ENCODE measurements at regions not wholly inside any gene's neighbourhood (a gene's known extent, or its start where the extent isn't known, plus 50 kb on each side); places are given as distances from the start of the nearest gene placed in this dataset.

GRCh38 chr10:130464426-130464825 lies 328.2 kb downstream of the GLRX3 start:
- no peaks in the 10 kb centered on the region for H3K36me3 Mint-ChIP-seq
- no peak overlapping the region for H3K4me3 Mint-ChIP-seq
- H3K27ac Mint-ChIP-seq = no peak overlapping the region
- CTCF ChIA-PET = no interaction called here
- no peak for DNase-seq
- H3K9me3 Mint-ChIP-seq = peaks cover 10% of the 10 kb centered on the region
- no peaks in the 10 kb centered on the region for H3K4me1 Mint-ChIP-seq
- no peaks in the 10 kb centered on the region for H3K27me3 Mint-ChIP-seq

- Mint-ChIP-seq H3K27ac (no peak overlapping the region), H3K27me3 (no peaks in the 10 kb centered on the region), H3K36me3 (no peaks in the 10 kb centered on the region), H3K4me1 (no peaks in the 10 kb centered on the region), H3K9me3 (peaks cover 13% of the 10 kb centered on the region), H3K4me3 (no peak overlapping the region)
- no peak for DNase-seq
- CTCF ChIA-PET = no interaction called here
Observed at GRCh38 chr10:130466271-130466997, 330.2 kb downstream of the GLRX3 start.

GRCh38 chr10:130470286-130470685 lies 334.1 kb downstream of the GLRX3 start:
- peaks cover 9% of the 10 kb centered on the region for H3K9me3 Mint-ChIP-seq
- no peaks in the 10 kb centered on the region for H3K27me3 Mint-ChIP-seq
- CTCF ChIA-PET = no interaction called here

GRCh38 chr10:130470973-130471372 lies 334.8 kb downstream of the GLRX3 start:
- H3K36me3 Mint-ChIP-seq = no peaks in the 10 kb centered on the region
- H3K4me1 Mint-ChIP-seq = no peaks in the 10 kb centered on the region
- CTCF ChIA-PET = no interaction called here
- H3K4me3 Mint-ChIP-seq = no peak overlapping the region
- no peak for DNase-seq
- H3K27me3 Mint-ChIP-seq = no peaks in the 10 kb centered on the region
- H3K9me3 Mint-ChIP-seq = peaks cover 9% of the 10 kb centered on the region
- H3K27ac Mint-ChIP-seq = no peak overlapping the region

More at GRCh38 chr10:130470286-130470685, 334.1 kb downstream of the GLRX3 start:
- Mint-ChIP-seq H3K27ac (no peak overlapping the region), H3K4me1 (no peaks in the 10 kb centered on the region), H3K36me3 (no peaks in the 10 kb centered on the region), H3K4me3 (no peak overlapping the region)
- DNase-seq = no peak

- H3K4me1 Mint-ChIP-seq = no peaks in the 10 kb centered on the region
- no peaks in the 10 kb centered on the region for H3K27me3 Mint-ChIP-seq
- no peak overlapping the region for H3K27ac Mint-ChIP-seq
- no peak overlapping the region for H3K4me3 Mint-ChIP-seq
- DNase-seq = no peak
- peaks cover 9% of the 10 kb centered on the region for H3K9me3 Mint-ChIP-seq
- CTCF ChIA-PET = no interaction called here
- no peaks in the 10 kb centered on the region for H3K36me3 Mint-ChIP-seq
Observed at GRCh38 chr10:130471486-130471885, 335.3 kb downstream of the GLRX3 start.

- Mint-ChIP-seq H3K4me3 (no peak overlapping the region), H3K27me3 (no peaks in the 10 kb centered on the region), H3K27ac (no peak overlapping the region), H3K36me3 (no peaks in the 10 kb centered on the region), H3K9me3 (peaks cover 9% of the 10 kb centered on the region), H3K4me1 (no peaks in the 10 kb centered on the region)
- CTCF ChIA-PET = no interaction called here
- no peak for DNase-seq
Observed at GRCh38 chr10:130472236-130472635, 336.0 kb downstream of the GLRX3 start.

- no peak overlapping the region for H3K4me3 Mint-ChIP-seq
- H3K27me3 Mint-ChIP-seq = no peaks in the 10 kb centered on the region
- CTCF ChIA-PET = interaction anchor here (0.8 kb wide), 1 partner anchor 979 kb away, joined by 3 read pairs; no protein-coding TSS in a partner anchor
- peaks cover under 1% of the 10 kb centered on the region for H3K9me3 Mint-ChIP-seq
- H3K36me3 Mint-ChIP-seq = no peaks in the 10 kb centered on the region
- H3K4me1 Mint-ChIP-seq = no peaks in the 10 kb centered on the region
- DNase-seq = no peak
- no peak overlapping the region for H3K27ac Mint-ChIP-seq
Observed at GRCh38 chr10:130474591-130474990, 338.4 kb downstream of the GLRX3 start.

- no peaks in the 10 kb centered on the region for H3K36me3 Mint-ChIP-seq
- CTCF ChIA-PET = no interaction called here
- no peak overlapping the region for H3K27ac Mint-ChIP-seq
- no peaks in the 10 kb centered on the region for H3K27me3 Mint-ChIP-seq
- no peak overlapping the region for H3K4me3 Mint-ChIP-seq
- no peak for DNase-seq
- H3K4me1 Mint-ChIP-seq = no peaks in the 10 kb centered on the region
- H3K9me3 Mint-ChIP-seq = no peaks in the 10 kb centered on the region
Observed at GRCh38 chr10:130477360-130477759, 341.2 kb downstream of the GLRX3 start.

GRCh38 chr10:130479146-130479545 lies 343.0 kb downstream of the GLRX3 start:
- CTCF ChIA-PET = no interaction called here
- DNase-seq = no peak
- H3K36me3 Mint-ChIP-seq = no peaks in the 10 kb centered on the region

GRCh38 chr10:130479926-130480325 lies 343.7 kb downstream of the GLRX3 start:
- no peaks in the 10 kb centered on the region for H3K4me1 Mint-ChIP-seq
- H3K4me3 Mint-ChIP-seq = no peak overlapping the region
- no peaks in the 10 kb centered on the region for H3K36me3 Mint-ChIP-seq
- H3K27me3 Mint-ChIP-seq = no peaks in the 10 kb centered on the region
- CTCF ChIA-PET = no interaction called here
- no peaks in the 10 kb centered on the region for H3K9me3 Mint-ChIP-seq
- no peak overlapping the region for H3K27ac Mint-ChIP-seq
- no peak for DNase-seq

More at GRCh38 chr10:130479146-130479545, 343.0 kb downstream of the GLRX3 start:
- no peaks in the 10 kb centered on the region for H3K27me3 Mint-ChIP-seq
- no peak overlapping the region for H3K4me3 Mint-ChIP-seq
- no peaks in the 10 kb centered on the region for H3K4me1 Mint-ChIP-seq
- H3K9me3 Mint-ChIP-seq = no peaks in the 10 kb centered on the region
- H3K27ac Mint-ChIP-seq = no peak overlapping the region

- no peaks in the 10 kb centered on the region for H3K27me3 Mint-ChIP-seq
- H3K4me3 Mint-ChIP-seq = no peak overlapping the region
- DNase-seq = no peak
- H3K4me1 Mint-ChIP-seq = no peaks in the 10 kb centered on the region
- no peaks in the 10 kb centered on the region for H3K9me3 Mint-ChIP-seq
- CTCF ChIA-PET = no interaction called here
- H3K36me3 Mint-ChIP-seq = no peaks in the 10 kb centered on the region
- H3K27ac Mint-ChIP-seq = no peak overlapping the region
Observed at GRCh38 chr10:130480491-130480890, 344.3 kb downstream of the GLRX3 start.

GRCh38 chr10:130481076-130481930 lies 345.1 kb downstream of the GLRX3 start:
- Mint-ChIP-seq H3K36me3 (no peaks in the 10 kb centered on the region), H3K27ac (no peak overlapping the region), H3K27me3 (no peaks in the 10 kb centered on the region), H3K9me3 (no peaks in the 10 kb centered on the region), H3K4me3 (no peak overlapping the region), H3K4me1 (no peaks in the 10 kb centered on the region)
- CTCF ChIA-PET = no interaction called here
- DNase-seq = no peak

GRCh38 chr10:130481936-130482335 lies 345.7 kb downstream of the GLRX3 start:
- no peak overlapping the region for H3K4me3 Mint-ChIP-seq
- no peaks in the 10 kb centered on the region for H3K9me3 Mint-ChIP-seq
- H3K4me1 Mint-ChIP-seq = no peaks in the 10 kb centered on the region
- no peaks in the 10 kb centered on the region for H3K27me3 Mint-ChIP-seq
- CTCF ChIA-PET = no interaction called here
- no peak for DNase-seq
- H3K36me3 Mint-ChIP-seq = no peaks in the 10 kb centered on the region
- H3K27ac Mint-ChIP-seq = no peak overlapping the region

GRCh38 chr10:130483691-130484467 lies 347.7 kb downstream of the GLRX3 start:
- H3K36me3 Mint-ChIP-seq = no peaks in the 10 kb centered on the region
- CTCF ChIA-PET = no interaction called here

More at GRCh38 chr10:130483691-130484467, 347.7 kb downstream of the GLRX3 start:
- Mint-ChIP-seq H3K27me3 (no peaks in the 10 kb centered on the region), H3K27ac (no peak overlapping the region), H3K4me3 (no peak overlapping the region), H3K9me3 (no peaks in the 10 kb centered on the region), H3K4me1 (no peaks in the 10 kb centered on the region)
- no peak for DNase-seq

Data from activated naive CD4-positive, alpha-beta T cell treated with anti-CD3 and anti-CD28 coated beads, Interleukin-2, amount 10 ng/mL, durations not matched to agents 7 days and 5 days (primary cell).